Neural progenitor cell (in vitro differentiated cells): ENCODE measurements at regions not wholly inside any gene's neighbourhood (a gene's known extent, or its start where the extent isn't known, plus 50 kb on each side); places are given as distances from the start of the nearest gene placed in this dataset.

Experiments used
- DNase-seq: peaks from one replicate; pipeline ENCODE4 v3.0.0-alpha.2; 2016; ENCODE audit warnings: low spot score
- H2AFZ ChIP-seq: fragments of 200-600 bp; sonication (generic); replicated peaks from 2 replicates; pipeline ENCODE4 v1.6.1; 2016; ENCODE audit warnings: antibody characterized with exemption
- H3F3A ChIP-seq: fragments of 200-600 bp; sonication (generic); 2 replicates; pipeline ENCODE4 v1.6.1; 2016; ENCODE audit warnings: antibody characterized with exemption, low read depth
- H3K27ac ChIP-seq: fragments of 200-600 bp; sonication (generic); 2 replicates; pipeline ENCODE4 v1.5.1; 2016; ENCODE audit warnings: mild to moderate bottlenecking
- H3K27me3 ChIP-seq: fragments of 200-600 bp; sonication (generic); 2 replicates; pipeline ENCODE4 v1.6.1; 2016; ENCODE audit warnings: mild to moderate bottlenecking, moderate library complexity
- H3K36me3 ChIP-seq: fragments of 200-600 bp; sonication (generic); 2 replicates; pipeline ENCODE4 v1.5.1; 2016
- H3K4me1 ChIP-seq: fragments of 200-600 bp; sonication (generic); 2 replicates; pipeline ENCODE4 v1.6.1; 2016; ENCODE audit warnings: mixed run types
- H3K4me2 ChIP-seq: fragments of 200-600 bp; sonication (generic); 2 replicates; pipeline ENCODE4 v1.6.1; 2016
- H3K4me3 ChIP-seq: fragments of 200-600 bp; sonication (generic); 2 replicates; pipeline ENCODE4 v1.5.1; 2016
- H3K79me2 ChIP-seq: fragments of 200-600 bp; sonication (generic); 2 replicates; pipeline ENCODE4 v1.6.1; 2016; ENCODE audit warnings: low read depth
- H3K9ac ChIP-seq: fragments of 200-600 bp; sonication (generic); 2 replicates; pipeline ENCODE4 v1.6.1; 2016
- H3K9me3 ChIP-seq: fragments of 200-600 bp; sonication (generic); 2 replicates; pipeline ENCODE4 v1.5.1; 2016; ENCODE audit warnings: low read depth
- H4K20me1 ChIP-seq: fragments of 200-600 bp; sonication (generic); 2 replicates; pipeline ENCODE4 v1.6.1; 2016; ENCODE audit warnings: low read depth
- H3K27ac Mint-ChIP-seq: 3 replicates; pipeline ENCODE4 v1.8.0; 2021; ENCODE audit warnings: mixed read lengths
- H3K27me3 Mint-ChIP-seq: 2 replicates; pipeline ENCODE4 v1.8.0; 2022; ENCODE audit warnings: low read depth, mild to moderate bottlenecking, inconsistent platforms, moderate library complexity, mixed read lengths; ENCODE audit not compliant: insufficient read depth
- H3K36me3 Mint-ChIP-seq: 3 replicates; pipeline ENCODE4 v1.8.0; 2021; ENCODE audit warnings: mixed read lengths
- H3K4me1 Mint-ChIP-seq: 3 replicates; pipeline ENCODE4 v1.8.0; 2021; ENCODE audit warnings: mixed read lengths
- H3K4me3 Mint-ChIP-seq: 3 replicates; pipeline ENCODE4 v1.8.0; 2021; ENCODE audit warnings: mild to moderate bottlenecking, moderate library complexity, mixed read lengths
- H3K9me3 Mint-ChIP-seq: 3 replicates; pipeline ENCODE4 v1.8.0; 2020; ENCODE audit warnings: mixed read lengths
- EZH2 ChIP-seq: fragments of 200-600 bp; sonication (generic); IDR thresholded peaks from 2 replicates; pipeline ENCODE4 v1.6.1; 2017; ENCODE audit warnings: antibody characterized with exemption, mild to moderate bottlenecking, moderate library complexity
- EZH2phosphoT487 ChIP-seq: fragments of 200-600 bp; sonication (generic); IDR thresholded peaks from 2 replicates; pipeline ENCODE4 v1.6.1; 2017; ENCODE audit warnings: antibody characterized with exemption
- TF ChIP-seq, protein P1 (sequence below): fragments of 200-600 bp; sonication (generic); IDR thresholded peaks from 2 replicates; pipeline ENCODE4 v1.5.1; 2017; ENCODE audit warnings: antibody characterized with exemption, mild to moderate bottlenecking

DNA sequence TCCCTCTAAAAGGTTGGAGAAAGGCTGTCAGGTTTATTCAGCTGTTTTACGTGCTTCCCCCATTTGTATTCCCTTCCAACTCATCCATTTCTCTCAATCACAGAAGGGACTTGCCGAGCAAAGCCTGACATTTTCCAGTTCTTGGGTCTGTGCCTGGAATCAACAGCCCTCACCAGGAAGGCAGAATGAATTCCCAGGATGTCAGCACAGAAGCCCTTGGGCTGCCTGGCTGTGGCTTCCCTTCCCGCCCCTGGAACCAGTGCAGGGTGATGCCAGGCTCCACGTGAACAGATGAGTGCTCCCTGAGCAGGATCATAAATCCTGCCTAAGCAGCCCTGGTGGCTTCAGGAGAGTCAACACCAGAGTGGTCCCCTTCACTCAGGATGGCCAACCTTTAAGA is 86.1 kb upstream of the CD83 start:
- Histone ChIP-seq H3K27me3 (no peaks in the 10 kb centered on the region), H3F3A (no peaks in the 10 kb centered on the region), H3K4me2 (no peak overlapping the region), H3K27ac (no peak overlapping the region), H2AFZ (no peak overlapping the region), H3K9ac (no peak overlapping the region), H3K79me2 (no peaks in the 10 kb centered on the region), H3K36me3 (no peaks in the 10 kb centered on the region), H3K4me3 (no peak overlapping the region), H4K20me1 (no peaks in the 10 kb centered on the region), H3K9me3 (no peaks in the 10 kb centered on the region), H3K4me1 (peaks cover 8% of the 10 kb centered on the region)
- no peaks in the 10 kb centered on the region for H3K4me1 Mint-ChIP-seq
- H3K27me3 Mint-ChIP-seq: peaks cover 2% of the 10 kb centered on the region
- TF ChIP-seq EZH2phosphoT487 (no peak), EZH2 (no peak)
- TF ChIP-seq, protein P1, sequence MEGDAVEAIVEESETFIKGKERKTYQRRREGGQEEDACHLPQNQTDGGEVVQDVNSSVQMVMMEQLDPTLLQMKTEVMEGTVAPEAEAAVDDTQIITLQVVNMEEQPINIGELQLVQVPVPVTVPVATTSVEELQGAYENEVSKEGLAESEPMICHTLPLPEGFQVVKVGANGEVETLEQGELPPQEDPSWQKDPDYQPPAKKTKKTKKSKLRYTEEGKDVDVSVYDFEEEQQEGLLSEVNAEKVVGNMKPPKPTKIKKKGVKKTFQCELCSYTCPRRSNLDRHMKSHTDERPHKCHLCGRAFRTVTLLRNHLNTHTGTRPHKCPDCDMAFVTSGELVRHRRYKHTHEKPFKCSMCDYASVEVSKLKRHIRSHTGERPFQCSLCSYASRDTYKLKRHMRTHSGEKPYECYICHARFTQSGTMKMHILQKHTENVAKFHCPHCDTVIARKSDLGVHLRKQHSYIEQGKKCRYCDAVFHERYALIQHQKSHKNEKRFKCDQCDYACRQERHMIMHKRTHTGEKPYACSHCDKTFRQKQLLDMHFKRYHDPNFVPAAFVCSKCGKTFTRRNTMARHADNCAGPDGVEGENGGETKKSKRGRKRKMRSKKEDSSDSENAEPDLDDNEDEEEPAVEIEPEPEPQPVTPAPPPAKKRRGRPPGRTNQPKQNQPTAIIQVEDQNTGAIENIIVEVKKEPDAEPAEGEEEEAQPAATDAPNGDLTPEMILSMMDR: no peak
- H3K4me3 Mint-ChIP-seq: no peak overlapping the region
- H3K9me3 Mint-ChIP-seq: peaks cover 8% of the 10 kb centered on the region
- DNase-seq: no peak
- no peaks in the 10 kb centered on the region for H3K36me3 Mint-ChIP-seq
- no peak overlapping the region for H3K27ac Mint-ChIP-seq

DNA sequence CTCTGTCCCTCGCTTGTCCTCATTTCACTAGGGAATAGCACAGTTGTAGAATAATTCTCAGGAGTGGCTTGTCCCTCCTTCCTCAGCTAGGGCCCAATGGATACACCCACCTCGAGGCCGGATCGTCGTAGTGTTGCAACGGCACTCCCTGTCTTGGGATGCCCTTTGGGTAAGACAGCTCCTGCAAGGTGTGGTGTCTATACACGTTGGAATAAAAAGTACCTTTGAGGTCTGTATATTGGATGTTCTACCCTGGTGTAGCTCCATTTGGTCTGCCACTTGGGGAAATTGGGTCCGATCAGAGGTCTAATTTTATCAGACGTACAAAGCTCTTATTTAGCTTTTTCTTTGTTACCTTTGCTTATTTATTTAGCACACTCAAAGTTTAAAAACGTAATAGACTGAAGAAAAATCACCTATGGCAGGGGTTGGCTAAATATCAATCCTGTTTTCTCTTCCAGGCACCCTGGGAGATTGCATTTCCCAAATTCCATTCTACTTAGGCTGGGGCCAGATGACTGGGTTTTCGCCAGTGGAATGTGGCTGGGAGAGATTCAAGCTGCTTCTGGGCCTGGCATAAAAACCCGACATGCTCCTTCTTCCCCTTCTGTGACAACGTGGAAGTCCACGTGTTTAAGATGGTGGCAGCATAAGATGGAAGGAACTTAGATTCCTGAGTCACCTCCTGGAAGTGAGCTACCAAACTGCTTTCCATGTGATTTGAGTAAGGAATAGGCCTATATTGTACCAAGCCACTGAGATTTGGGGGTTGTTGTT is 82.3 kb upstream of the CD83 start:
- H3K4me1 ChIP-seq: peaks cover 15% of the 10 kb centered on the region
- H4K20me1 ChIP-seq: no peaks in the 10 kb centered on the region
- no peak overlapping the region for H3K9ac ChIP-seq
- Mint-ChIP-seq H3K4me1 (peaks cover 3% of the 10 kb centered on the region), H3K36me3 (no peaks in the 10 kb centered on the region), H3K27ac (no peak overlapping the region), H3K27me3 (peaks cover 2% of the 10 kb centered on the region), H3K9me3 (peaks cover 8% of the 10 kb centered on the region), H3K4me3 (no peak overlapping the region)
- H3K27me3 ChIP-seq: no peaks in the 10 kb centered on the region
- no peak overlapping the region for H3K27ac ChIP-seq
- H3F3A ChIP-seq: no peaks in the 10 kb centered on the region
- peak; percentile 54 for DNase-seq
- H3K36me3 ChIP-seq: no peaks in the 10 kb centered on the region
- no peak overlapping the region for H2AFZ ChIP-seq
- no peak overlapping the region for H3K4me2 ChIP-seq
- no peaks in the 10 kb centered on the region for H3K9me3 ChIP-seq
- H3K79me2 ChIP-seq: no peaks in the 10 kb centered on the region
- TF ChIP-seq EZH2: no peak
- TF ChIP-seq, protein P1: no peak
- TF ChIP-seq EZH2phosphoT487: no peak
- H3K4me3 ChIP-seq: no peak overlapping the region

DNA sequence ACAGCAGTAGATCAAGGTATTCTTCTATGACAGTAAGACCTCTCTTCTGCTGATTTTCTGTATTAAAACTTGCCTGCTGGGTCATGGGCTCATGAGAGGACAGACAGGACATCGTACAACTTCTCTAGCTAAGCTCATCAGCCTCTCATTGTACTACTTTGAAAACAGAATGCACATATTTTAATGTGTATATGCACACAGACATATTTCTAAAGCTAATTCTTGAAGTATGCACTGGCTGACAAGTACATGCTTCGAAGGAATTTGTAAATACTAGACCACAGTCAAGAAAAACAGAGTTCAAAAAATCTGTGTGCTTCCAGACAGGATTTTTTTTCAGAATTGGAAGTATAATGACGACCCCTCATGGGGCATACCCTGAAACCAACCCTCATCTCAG is 81.7 kb upstream of the CD83 start:
- Mint-ChIP-seq H3K27me3 (no peaks in the 10 kb centered on the region), H3K4me3 (no peak overlapping the region)

More for the DNA sequence above, 81.7 kb upstream of the CD83 start:
- no peak overlapping the region for H3K27ac Mint-ChIP-seq
- Histone ChIP-seq H3K4me2 (no peak overlapping the region), H2AFZ (no peak overlapping the region), H3K27me3 (no peaks in the 10 kb centered on the region), H3K9ac (no peak overlapping the region), H3K27ac (no peak overlapping the region), H3K9me3 (no peaks in the 10 kb centered on the region), H3K4me3 (no peak overlapping the region), H3K4me1 (peaks cover 15% of the 10 kb centered on the region), H3F3A (no peaks in the 10 kb centered on the region), H3K36me3 (no peaks in the 10 kb centered on the region), H3K79me2 (no peaks in the 10 kb centered on the region), H4K20me1 (no peaks in the 10 kb centered on the region)
- TF ChIP-seq EZH2: no peak
- TF ChIP-seq, protein P1: no peak
- no peak for TF ChIP-seq EZH2phosphoT487
- peaks cover 3% of the 10 kb centered on the region for H3K4me1 Mint-ChIP-seq
- peaks cover 8% of the 10 kb centered on the region for H3K9me3 Mint-ChIP-seq
- no peaks in the 10 kb centered on the region for H3K36me3 Mint-ChIP-seq
- DNase-seq: no peak
